HUES48 (cell line): ENCODE measurements at regions not wholly inside any gene's neighbourhood (a gene's known extent, or its start where the extent isn't known, plus 50 kb on each side); places are given as distances from the start of the nearest gene placed in this dataset.

ENCODE experiments used
- H3K27ac ChIP-seq: one replicate; pipeline ENCODE4 v1.7.0; 2013; ENCODE audit warnings: low read depth, low read length, inconsistent platforms
- H3K27me3 ChIP-seq: 2 replicates; pipeline ENCODE4 v1.6.1; 2013; ENCODE audit warnings: mild to moderate bottlenecking, low read length; ENCODE audit not compliant: control insufficient read depth, insufficient read depth
- H3K36me3 ChIP-seq: 2 replicates; pipeline ENCODE4 v1.6.1; 2013; ENCODE audit warnings: low read length; ENCODE audit not compliant: control insufficient read depth, insufficient read depth
- H3K4me1 ChIP-seq: 2 replicates; pipeline ENCODE4 v1.6.1; 2013; ENCODE audit warnings: mild to moderate bottlenecking, low read length; ENCODE audit not compliant: control insufficient read depth, insufficient read depth
- H3K4me3 ChIP-seq: 2 replicates; pipeline ENCODE4 v1.5.1; 2013; ENCODE audit warnings: mild to moderate bottlenecking, low read depth, low read length
- H3K9ac ChIP-seq: 2 replicates; pipeline ENCODE4 v1.6.1; 2013; ENCODE audit warnings: mild to moderate bottlenecking, low read depth, low read length, moderate library complexity
- H3K9me3 ChIP-seq: 2 replicates; pipeline ENCODE4 v1.6.1; 2013; ENCODE audit warnings: low read length; ENCODE audit not compliant: control insufficient read depth, insufficient read depth

DNA sequence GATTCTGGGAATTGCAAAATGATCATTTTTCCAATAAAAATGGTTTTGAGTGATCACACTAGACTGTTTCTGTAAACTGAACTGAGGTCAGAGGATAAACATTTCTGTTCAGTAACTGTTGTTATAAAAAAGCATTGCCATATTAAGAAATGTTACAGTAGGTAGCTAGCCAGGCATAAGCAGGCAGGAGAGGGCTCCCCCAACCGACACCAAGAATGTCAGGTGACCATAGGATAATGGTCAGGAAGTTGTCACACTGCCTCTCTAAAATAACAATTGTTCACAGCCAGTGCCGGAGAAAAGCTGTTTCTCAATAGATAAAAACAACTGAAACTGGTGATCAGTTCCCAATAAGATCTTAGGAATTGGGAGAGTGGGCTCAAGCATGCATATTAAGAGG lies 306.2 kb upstream of the SLIT2 start:
- no peaks in the 10 kb centered on the region for H3K27me3 ChIP-seq
- H3K9me3 ChIP-seq: no peaks in the 10 kb centered on the region
- no peak overlapping the region for H3K4me3 ChIP-seq
- H3K9ac ChIP-seq: no peak overlapping the region
- no peaks in the 10 kb centered on the region for H3K36me3 ChIP-seq
- no peak overlapping the region for H3K27ac ChIP-seq
- peaks cover 15% of the 10 kb centered on the region for H3K4me1 ChIP-seq

DNA sequence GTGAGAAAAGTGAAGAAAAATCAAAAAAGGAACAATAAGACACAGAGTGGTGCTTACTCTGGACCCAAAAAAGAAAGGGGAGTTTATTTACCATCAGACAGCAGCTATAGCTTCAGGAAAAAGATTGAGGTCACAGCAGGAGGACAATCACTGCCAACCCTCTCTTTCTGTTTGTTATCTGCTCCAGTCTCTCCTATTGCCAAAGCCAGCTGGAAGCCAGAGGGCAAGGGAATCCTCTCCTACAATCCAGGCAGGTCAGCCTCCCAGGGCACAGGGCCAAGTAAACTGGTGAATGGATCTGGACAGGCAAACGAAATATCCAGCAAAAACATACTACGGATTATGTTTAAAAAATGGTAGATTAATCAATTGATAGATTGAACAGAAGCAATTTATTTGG lies 306.9 kb upstream of the SLIT2 start:
- Histone ChIP-seq H3K27me3 (no peaks in the 10 kb centered on the region), H3K36me3 (no peaks in the 10 kb centered on the region), H3K27ac (no peak overlapping the region), H3K4me1 (peaks cover 15% of the 10 kb centered on the region), H3K4me3 (no peak overlapping the region), H3K9ac (no peak overlapping the region), H3K9me3 (no peaks in the 10 kb centered on the region)

DNA sequence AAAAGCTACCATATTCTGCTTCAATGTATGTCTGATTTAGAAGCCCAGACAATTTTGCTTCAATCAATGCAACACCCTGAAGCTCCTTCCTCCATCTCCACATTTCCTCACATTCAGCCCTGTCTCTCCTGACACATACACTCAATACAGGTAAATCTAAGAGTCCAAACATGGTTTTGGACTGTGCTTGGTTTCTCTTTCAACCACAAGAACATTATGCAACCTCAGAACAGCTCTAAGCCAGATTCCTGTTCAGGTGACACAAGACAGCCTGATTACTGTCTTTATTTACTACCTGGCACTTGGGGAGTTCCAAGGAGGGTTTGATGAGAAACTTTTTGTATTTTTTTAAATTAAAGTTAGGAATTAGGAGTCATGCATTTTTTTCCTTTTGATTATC lies 307.5 kb upstream of the SLIT2 start:
- Histone ChIP-seq H3K4me1 (peaks cover 15% of the 10 kb centered on the region), H3K27ac (no peak overlapping the region), H3K36me3 (no peaks in the 10 kb centered on the region), H3K9me3 (no peaks in the 10 kb centered on the region), H3K9ac (no peak overlapping the region), H3K4me3 (no peak overlapping the region), H3K27me3 (no peaks in the 10 kb centered on the region)

DNA sequence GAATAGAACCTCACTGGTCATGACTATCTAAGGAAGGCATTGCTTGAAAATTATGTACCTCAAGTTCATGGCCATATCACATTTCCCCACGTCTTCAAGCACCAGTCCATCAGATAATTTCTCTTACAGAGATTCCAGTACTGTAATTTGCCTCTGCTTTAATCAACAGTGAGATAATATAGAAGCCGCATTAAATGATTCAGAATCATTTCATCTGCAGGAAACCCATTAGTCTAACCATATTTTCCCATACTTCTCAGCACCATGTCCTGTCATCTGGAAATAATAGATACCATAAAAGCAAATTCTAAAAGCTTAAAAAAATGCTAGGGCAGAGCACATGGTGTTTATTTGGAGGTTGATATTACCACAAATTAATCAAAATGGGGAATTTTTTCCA lies 310.3 kb upstream of the SLIT2 start:
- H3K27me3 ChIP-seq: no peaks in the 10 kb centered on the region
- H3K9ac ChIP-seq: no peak overlapping the region
- H3K36me3 ChIP-seq: no peaks in the 10 kb centered on the region
- peaks cover 15% of the 10 kb centered on the region for H3K4me1 ChIP-seq
- H3K27ac ChIP-seq: no peak overlapping the region
- no peaks in the 10 kb centered on the region for H3K9me3 ChIP-seq
- H3K4me3 ChIP-seq: no peak overlapping the region

DNA sequence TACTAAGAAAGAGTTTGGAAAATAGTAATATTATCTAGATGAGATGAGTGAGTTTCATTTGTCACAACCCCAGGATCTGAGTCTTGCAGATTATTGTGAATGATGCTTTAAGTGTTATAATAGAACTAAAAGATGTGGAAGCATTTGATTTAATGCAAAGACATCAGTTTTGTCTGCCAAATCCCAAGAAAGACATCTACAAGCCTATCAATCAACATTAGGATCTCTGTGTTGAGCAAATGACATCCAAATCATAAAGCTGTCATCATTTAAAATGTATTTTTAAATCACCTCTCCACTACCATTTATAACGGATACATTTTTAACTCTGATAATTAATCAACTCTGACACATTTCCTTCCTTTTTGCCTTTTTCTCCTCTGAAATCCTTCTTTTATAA lies 310.8 kb upstream of the SLIT2 start:
- no peak overlapping the region for H3K4me3 ChIP-seq
- no peaks in the 10 kb centered on the region for H3K27me3 ChIP-seq
- H3K4me1 ChIP-seq: peaks cover 13% of the 10 kb centered on the region
- no peak overlapping the region for H3K9ac ChIP-seq
- no peaks in the 10 kb centered on the region for H3K9me3 ChIP-seq
- H3K27ac ChIP-seq: no peak overlapping the region
- H3K36me3 ChIP-seq: no peaks in the 10 kb centered on the region

DNA sequence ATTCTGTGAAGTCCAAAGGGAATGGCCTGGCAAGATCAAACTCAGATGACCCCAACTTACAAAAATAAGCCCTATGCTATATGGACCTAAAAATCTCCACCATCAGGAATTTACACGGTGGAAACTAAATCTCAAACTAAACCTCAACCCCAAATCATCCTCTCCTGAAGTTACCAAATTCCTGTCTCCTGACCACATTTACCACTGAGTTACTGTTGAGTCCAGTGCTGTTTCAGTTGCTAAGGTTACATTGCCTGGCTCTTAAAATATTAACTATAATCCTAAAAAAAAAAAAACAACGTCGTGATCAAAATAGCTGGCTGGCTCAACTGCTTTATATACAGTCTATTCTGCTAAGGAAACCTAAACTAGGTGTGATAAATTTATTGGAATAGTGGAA lies 315.2 kb upstream of the SLIT2 start:
- Histone ChIP-seq H3K4me3 (no peak overlapping the region), H3K9me3 (no peaks in the 10 kb centered on the region), H3K27me3 (no peaks in the 10 kb centered on the region), H3K27ac (no peak overlapping the region), H3K4me1 (no peaks in the 10 kb centered on the region), H3K9ac (no peak overlapping the region), H3K36me3 (no peaks in the 10 kb centered on the region)

DNA sequence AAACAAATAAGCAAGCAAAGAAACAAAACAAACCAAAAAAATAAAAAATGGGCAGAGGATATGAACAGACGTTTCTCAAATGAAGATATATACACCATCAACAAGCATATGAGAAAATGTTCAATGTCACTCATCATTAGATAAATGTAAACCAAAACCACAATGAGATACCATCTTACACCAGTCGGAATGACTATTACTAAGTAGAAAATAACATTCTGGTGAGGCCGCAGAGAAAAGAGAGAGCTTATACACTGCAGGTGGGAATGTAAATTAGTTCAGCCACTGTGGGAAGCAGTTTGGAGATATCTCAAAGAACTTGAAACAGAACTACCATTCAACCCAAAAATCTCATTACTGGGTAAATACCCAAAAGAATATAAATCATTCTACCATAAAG lies 321.0 kb upstream of the SLIT2 start:
- no peak overlapping the region for H3K4me3 ChIP-seq
- no peak overlapping the region for H3K27ac ChIP-seq
- H3K9ac ChIP-seq: no peak overlapping the region
- no peaks in the 10 kb centered on the region for H3K36me3 ChIP-seq
- H3K9me3 ChIP-seq: no peaks in the 10 kb centered on the region
- H3K27me3 ChIP-seq: no peaks in the 10 kb centered on the region
- no peaks in the 10 kb centered on the region for H3K4me1 ChIP-seq

DNA sequence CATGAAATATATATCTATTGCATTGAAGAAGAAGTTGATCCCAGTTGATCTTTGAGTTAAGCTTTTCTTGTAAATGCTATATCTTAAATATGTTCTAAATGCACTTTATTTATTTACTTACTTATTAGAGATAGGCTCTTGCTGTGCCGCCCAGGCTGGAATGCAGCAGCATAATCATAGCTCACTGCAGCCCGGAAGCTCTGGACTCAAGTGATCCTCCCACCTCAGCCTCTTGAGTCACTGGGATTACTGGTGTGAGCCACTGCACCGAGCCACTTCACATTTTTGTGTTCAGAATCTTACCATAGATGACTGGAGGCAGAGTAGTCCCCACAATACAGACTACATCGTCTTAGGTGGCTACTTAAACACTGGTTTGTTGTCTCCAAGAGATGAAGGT lies 324.3 kb upstream of the SLIT2 start:
- H3K4me1 ChIP-seq: no peaks in the 10 kb centered on the region
- H3K9ac ChIP-seq: no peak overlapping the region
- no peak overlapping the region for H3K27ac ChIP-seq
- H3K4me3 ChIP-seq: no peak overlapping the region
- no peaks in the 10 kb centered on the region for H3K27me3 ChIP-seq
- H3K36me3 ChIP-seq: no peaks in the 10 kb centered on the region
- no peaks in the 10 kb centered on the region for H3K9me3 ChIP-seq

DNA sequence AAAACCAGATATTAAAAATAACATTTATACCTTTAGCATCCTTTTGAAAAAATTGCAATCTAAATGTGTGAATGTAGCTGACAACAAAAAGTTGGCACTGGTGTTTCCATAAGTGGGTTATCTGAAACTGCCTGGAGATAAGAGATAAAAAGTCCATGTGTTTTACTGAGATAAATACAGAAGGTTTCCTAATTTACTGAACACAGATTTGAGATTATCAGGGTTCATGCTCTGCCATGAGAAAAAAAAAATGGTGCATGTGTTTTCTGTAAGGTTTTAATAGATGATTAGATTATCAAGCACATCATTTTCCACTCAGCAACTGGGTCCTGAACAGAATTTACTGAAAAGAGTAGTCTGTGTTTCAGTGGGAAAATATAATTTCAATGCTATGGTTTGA lies 326.2 kb upstream of the SLIT2 start:
- H3K9ac ChIP-seq: no peak overlapping the region
- no peaks in the 10 kb centered on the region for H3K27me3 ChIP-seq
- no peaks in the 10 kb centered on the region for H3K4me1 ChIP-seq
- H3K4me3 ChIP-seq: no peak overlapping the region
- no peak overlapping the region for H3K27ac ChIP-seq
- no peaks in the 10 kb centered on the region for H3K36me3 ChIP-seq
- no peaks in the 10 kb centered on the region for H3K9me3 ChIP-seq

DNA sequence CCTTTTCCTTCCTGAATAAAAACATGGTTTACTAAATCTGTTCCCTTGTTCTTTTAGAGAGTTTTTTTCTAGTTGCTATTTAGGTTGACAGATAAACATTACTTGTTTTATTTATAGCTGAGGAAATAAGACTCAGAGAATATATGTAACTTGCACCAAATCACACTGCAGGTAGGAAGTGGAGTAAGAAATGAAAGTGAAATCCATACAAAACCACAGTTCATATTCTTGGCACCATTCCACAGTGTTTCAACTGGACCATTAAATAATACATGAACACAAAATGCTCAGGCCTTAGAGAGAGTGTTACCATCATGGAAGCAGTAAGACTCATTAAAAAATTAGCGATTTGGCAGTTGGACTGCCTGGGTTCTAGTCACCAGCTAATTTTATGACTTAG lies 326.9 kb upstream of the SLIT2 start:
- Histone ChIP-seq H3K27ac (no peak overlapping the region), H3K36me3 (no peaks in the 10 kb centered on the region), H3K9me3 (peaks cover 5% of the 10 kb centered on the region; the same call in 1 of the 2 replicates), H3K4me3 (no peak overlapping the region), H3K27me3 (no peaks in the 10 kb centered on the region), H3K9ac (no peak overlapping the region), H3K4me1 (no peaks in the 10 kb centered on the region)

DNA sequence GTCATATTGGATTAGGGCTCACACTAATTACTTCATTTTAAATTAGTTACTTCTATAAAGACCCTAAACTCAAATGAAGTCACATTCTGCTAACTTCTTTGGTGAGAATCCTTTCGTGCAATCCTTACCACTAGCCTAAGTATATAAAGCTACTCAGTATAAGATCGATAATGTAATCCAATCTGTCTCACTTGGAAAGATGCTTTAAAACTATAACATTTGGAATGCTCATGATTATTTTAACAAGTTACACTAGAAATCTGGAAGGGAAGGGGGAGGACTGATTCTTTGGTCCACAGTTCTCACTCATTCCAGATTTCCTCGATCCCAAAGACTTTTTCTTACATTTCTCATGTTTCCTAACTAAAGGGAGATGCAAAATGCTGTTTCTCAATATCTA lies 336.4 kb upstream of the SLIT2 start:
- Histone ChIP-seq H3K4me1 (no peaks in the 10 kb centered on the region), H3K9me3 (peaks cover 3% of the 10 kb centered on the region; the same call in 1 of the 2 replicates), H3K27me3 (no peaks in the 10 kb centered on the region), H3K36me3 (no peaks in the 10 kb centered on the region), H3K27ac (no peak overlapping the region), H3K9ac (no peak overlapping the region), H3K4me3 (no peak overlapping the region)

DNA sequence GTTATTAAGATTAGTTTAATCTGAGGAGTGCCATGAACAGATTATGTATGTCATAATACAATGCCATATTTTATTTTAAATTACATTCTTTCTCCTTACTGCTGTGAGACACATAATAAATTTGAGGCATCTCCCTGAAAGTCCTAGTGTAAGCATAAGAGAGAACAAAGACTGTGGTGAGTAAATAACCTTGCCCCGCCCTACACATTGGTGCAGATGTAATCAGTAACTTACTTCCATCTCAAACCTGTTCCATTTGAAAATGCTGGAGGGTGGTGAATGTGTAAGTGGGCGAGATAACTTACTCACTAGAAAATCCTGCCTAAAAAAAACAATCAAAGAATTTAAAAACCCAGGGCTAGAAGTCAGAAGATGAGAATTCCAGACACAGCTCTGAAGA lies 338.1 kb upstream of the SLIT2 start:
- Histone ChIP-seq H3K4me1 (no peaks in the 10 kb centered on the region), H3K4me3 (no peak overlapping the region), H3K9me3 (no peaks in the 10 kb centered on the region), H3K27me3 (no peaks in the 10 kb centered on the region), H3K27ac (no peak overlapping the region), H3K9ac (no peak overlapping the region), H3K36me3 (no peaks in the 10 kb centered on the region)
